Vagina (tissue), 2 donors: ENCODE measurements at regions not wholly inside any gene's neighbourhood (a gene's known extent, or its start where the extent isn't known, plus 50 kb on each side); places are given as distances from the start of the nearest gene placed in this dataset.
"Not testable (repeated sequence)": the region's sequence is repeated elsewhere in the genome, so short reads cannot be mapped to it uniquely, and the experiment has no call there.

Source experiments
- DNase-seq, 2 donors: peaks; one replicate each; pipeline ENCODE4 v3.0.0-alpha.2; 2017; ENCODE audit errors: extremely low spot score in 2 of 2
- H3K27ac ChIP-seq: fragments of 200-600 bp; sonication (generic); one replicate; pipeline ENCODE4 v1.5.1; 2019
- H3K27me3 ChIP-seq: fragments of 200-600 bp; sonication (generic); one replicate; pipeline ENCODE4 v1.5.1; 2019
- H3K36me3 ChIP-seq, 2 donors: fragments of 200-600 bp; sonication (generic); one replicate each; pipeline ENCODE4 v1.5.1; 2017 to 2019
- H3K4me1 ChIP-seq: fragments of 200-600 bp; sonication (generic); one replicate; pipeline ENCODE4 v1.5.1; 2019
- H3K4me3 ChIP-seq, 2 donors: fragments of 200-600 bp; sonication (generic); 1 replicate in 1 of 2; 2 replicates in 1 of 2; pipeline ENCODE4 v1.5.1; 2016 to 2019
- H3K9me3 ChIP-seq: fragments of 200-600 bp; sonication (generic); one replicate; pipeline ENCODE4 v1.5.1; 2019
- CTCF ChIP-seq, 3 experiments: fragments of 450-650 bp in 2 of 3; fragments of 200-600 bp in 1 of 3; sonication (generic) in 1 of 3; IDR thresholded peaks; one replicate each; pipeline ENCODE4 v1.5.1; 2017 to 2019; ENCODE audit warnings: antibody characterized with exemption in 3 of 3, mild to moderate bottlenecking in 2 of 3, moderate library complexity in 2 of 3
- POLR2A ChIP-seq, 2 donors: fragments of 450-650 bp; IDR thresholded peaks; one replicate each; pipeline ENCODE4 v1.6.1; 2017; ENCODE audit warnings: antibody characterized with exemption in 2 of 2, mild to moderate bottlenecking in 2 of 2, moderate library complexity in 2 of 2
- POLR2AphosphoS5 ChIP-seq, 2 donors: sonication (generic); formaldehyde crosslinking; IDR thresholded peaks; one replicate each; pipeline ENCODE4 v1.9.0; 2017; ENCODE audit warnings: antibody characterized with exemption in 2 of 2, mild to moderate bottlenecking in 2 of 2, low read depth in 1 of 2; ENCODE audit not compliant: insufficient read depth in 1 of 2
- intact Hi-C: fragments of 100-400 bp; cut with DNase I; formaldehyde crosslinking; loops from one replicate; pipeline ENCODE4 v1.15.1; 2023

GRCh38 chr5:179461576-179461975 is 88.8 kb upstream of the RUFY1 start:
- intact Hi-C loops = no loop called here
- no peak for DNase-seq
- no peak for TF ChIP-seq CTCF (IDR thresholded peaks at IDR 0.05)
- TF ChIP-seq POLR2A (IDR thresholded peaks at IDR 0.05) = no peak
- no peak for TF ChIP-seq POLR2AphosphoS5 (IDR thresholded peaks at IDR 0.05; ENCODE audit: insufficient read depth in 1 of 2, low read depth in 1 of 2)
- no peaks in the 10 kb centered on the region for H3K36me3 ChIP-seq
- H3K27me3 ChIP-seq = no peaks in the 10 kb centered on the region
- H3K4me1 ChIP-seq = no peaks in the 10 kb centered on the region
- no peak overlapping the region for H3K4me3 ChIP-seq
- no peak overlapping the region for H3K27ac ChIP-seq
- H3K9me3 ChIP-seq = no peaks in the 10 kb centered on the region

- H3K4me1 ChIP-seq = no peaks in the 10 kb centered on the region
- intact Hi-C loops = no loop called here
- H3K9me3 ChIP-seq = no peaks in the 10 kb centered on the region
- no peaks in the 10 kb centered on the region for H3K27me3 ChIP-seq
- TF ChIP-seq POLR2A (IDR thresholded peaks at IDR 0.05) (no peak), POLR2AphosphoS5 (IDR thresholded peaks at IDR 0.05; ENCODE audit: insufficient read depth in 1 of 2, low read depth in 1 of 2) (no peak), CTCF (IDR thresholded peaks at IDR 0.05) (no peak)
- no peak overlapping the region for H3K27ac ChIP-seq
- H3K4me3 ChIP-seq = no peak overlapping the region
- DNase-seq = no peak
- H3K36me3 ChIP-seq = no peaks in the 10 kb centered on the region
These were observed 90.6 kb upstream of the RUFY1 start for GRCh38 chr5:179459771-179460170.

- Histone ChIP-seq H3K4me1 (no peaks in the 10 kb centered on the region), H3K36me3 (no peaks in the 10 kb centered on the region), H3K27ac (no peak overlapping the region), H3K27me3 (no peaks in the 10 kb centered on the region), H3K9me3 (no peaks in the 10 kb centered on the region), H3K4me3 (no peak overlapping the region)
- DNase-seq = no peak
- TF ChIP-seq CTCF (IDR thresholded peaks at IDR 0.05) = no peak
- no peak for TF ChIP-seq POLR2A (IDR thresholded peaks at IDR 0.05)
- TF ChIP-seq POLR2AphosphoS5 (IDR thresholded peaks at IDR 0.05; ENCODE audit: insufficient read depth in 1 of 2, low read depth in 1 of 2) = no peak
- intact Hi-C loops = no loop called here
These were observed 92.7 kb upstream of the RUFY1 start for GRCh38 chr5:179457612-179458011.

- H3K4me3 ChIP-seq, DNase-seq, intact Hi-C loops: not testable (repeated sequence)
These were observed 94.3 kb upstream of the RUFY1 start for GRCh38 chr5:179456075-179456474.

GRCh38 chr5:179455320-179455719 is 95.0 kb upstream of the RUFY1 start:
- Histone ChIP-seq H3K27me3 (no peaks in the 10 kb centered on the region), H3K9me3 (no peaks in the 10 kb centered on the region), H3K4me3 (no peak overlapping the region), H3K27ac (no peak overlapping the region), H3K36me3 (no peaks in the 10 kb centered on the region), H3K4me1 (no peaks in the 10 kb centered on the region)
- intact Hi-C loops = no loop called here
- no peak for DNase-seq
- TF ChIP-seq CTCF (IDR thresholded peaks at IDR 0.05) (no peak), POLR2AphosphoS5 (IDR thresholded peaks at IDR 0.05; ENCODE audit: insufficient read depth in 1 of 2, low read depth in 1 of 2) (no peak), POLR2A (IDR thresholded peaks at IDR 0.05) (no peak)

More at GRCh38 chr5:179456075-179456474, 94.3 kb upstream of the RUFY1 start:
- H3K27ac ChIP-seq, H3K9me3 ChIP-seq, H3K4me1 ChIP-seq, H3K36me3 ChIP-seq, H3K27me3 ChIP-seq: not testable (repeated sequence)

GRCh38 chr5:179454356-179454755 is 96.0 kb upstream of the RUFY1 start:
- Histone ChIP-seq H3K4me1 (no peaks in the 10 kb centered on the region), H3K4me3 (no peak overlapping the region), H3K27me3 (no peaks in the 10 kb centered on the region), H3K9me3 (no peaks in the 10 kb centered on the region), H3K36me3 (no peaks in the 10 kb centered on the region), H3K27ac (no peak overlapping the region)
- no peak for DNase-seq
- TF ChIP-seq POLR2A (IDR thresholded peaks at IDR 0.05) (no peak), POLR2AphosphoS5 (IDR thresholded peaks at IDR 0.05; ENCODE audit: insufficient read depth in 1 of 2, low read depth in 1 of 2) (no peak), CTCF (IDR thresholded peaks at IDR 0.05) (no peak)
- intact Hi-C loops = no loop called here
